OCI-LY3 (cell line): ENCODE measurements at regions not wholly inside any gene's neighbourhood (a gene's known extent, or its start where the extent isn't known, plus 50 kb on each side); places are given as distances from the start of the nearest gene placed in this dataset.

Source experiments
- EZH2phosphoT487 ChIP-seq: fragments of 200-600 bp; shearing (Covaris generic); IDR thresholded peaks from 2 replicates; pipeline ENCODE4 v1.6.1; 2018; ENCODE audit warnings: antibody characterized with exemption, mixed run types, low read depth
- TF ChIP-seq, protein P1 (sequence below): fragments of 200-600, 300-600 bp; sonication (generic); IDR thresholded peaks from 2 replicates; pipeline ENCODE4 v1.5.1; 2014; ENCODE audit warnings: antibody characterized with exemption, low read length, low read depth

DNA sequence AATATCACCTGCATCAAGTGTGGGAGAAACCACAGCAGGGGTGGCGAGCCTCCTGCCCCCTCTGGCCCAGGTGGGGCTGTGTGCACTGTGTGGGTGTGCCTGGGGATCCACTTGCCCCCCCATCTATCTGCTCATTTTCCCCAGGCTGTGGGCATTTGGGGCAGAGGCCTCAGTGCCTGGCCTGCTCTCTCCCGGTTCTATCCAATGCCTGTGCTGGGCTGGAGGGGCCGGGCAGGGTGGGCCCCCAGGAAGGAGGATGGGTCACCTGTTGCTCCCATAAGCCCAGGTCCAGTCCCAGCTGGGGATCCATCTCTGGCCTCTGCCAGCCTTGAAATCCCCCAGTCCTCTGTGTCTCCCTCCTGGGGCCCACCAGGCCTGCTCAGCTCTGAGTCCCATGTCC lies 105.6 kb downstream of the TMEM121 start:
- TF ChIP-seq, protein P1, sequence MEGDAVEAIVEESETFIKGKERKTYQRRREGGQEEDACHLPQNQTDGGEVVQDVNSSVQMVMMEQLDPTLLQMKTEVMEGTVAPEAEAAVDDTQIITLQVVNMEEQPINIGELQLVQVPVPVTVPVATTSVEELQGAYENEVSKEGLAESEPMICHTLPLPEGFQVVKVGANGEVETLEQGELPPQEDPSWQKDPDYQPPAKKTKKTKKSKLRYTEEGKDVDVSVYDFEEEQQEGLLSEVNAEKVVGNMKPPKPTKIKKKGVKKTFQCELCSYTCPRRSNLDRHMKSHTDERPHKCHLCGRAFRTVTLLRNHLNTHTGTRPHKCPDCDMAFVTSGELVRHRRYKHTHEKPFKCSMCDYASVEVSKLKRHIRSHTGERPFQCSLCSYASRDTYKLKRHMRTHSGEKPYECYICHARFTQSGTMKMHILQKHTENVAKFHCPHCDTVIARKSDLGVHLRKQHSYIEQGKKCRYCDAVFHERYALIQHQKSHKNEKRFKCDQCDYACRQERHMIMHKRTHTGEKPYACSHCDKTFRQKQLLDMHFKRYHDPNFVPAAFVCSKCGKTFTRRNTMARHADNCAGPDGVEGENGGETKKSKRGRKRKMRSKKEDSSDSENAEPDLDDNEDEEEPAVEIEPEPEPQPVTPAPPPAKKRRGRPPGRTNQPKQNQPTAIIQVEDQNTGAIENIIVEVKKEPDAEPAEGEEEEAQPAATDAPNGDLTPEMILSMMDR = no peak
- no peak for TF ChIP-seq EZH2phosphoT487
